RWPE1 (cell line): ENCODE measurements at regions not wholly inside any gene's neighbourhood (a gene's known extent, or its start where the extent isn't known, plus 50 kb on each side); places are given as distances from the start of the nearest gene placed in this dataset.

Experiments used
- CTCF ChIA-PET: fragments of 350-600 bp; sonication (Branson Sonifier 250); formaldehyde crosslinking; extraction: SDS; loops from one replicate; lab custom pipeline; 2021; lab: Yijun Ruan, JAX
- POLR2A ChIA-PET: fragments of 400-600 bp; formaldehyde crosslinking; extraction: SDS; loops from one replicate; lab custom pipeline; 2020; ENCODE audit warnings: antibody characterized with exemption; ENCODE audit not compliant: low non-redundant PET; lab: Yijun Ruan, JAX
- DNase-seq: peaks from one replicate; pipeline ENCODE4 v3.0.0; 2012; ENCODE audit warnings: low spot score
- H3K27ac ChIP-seq: fragments of 450-650 bp; 2 replicates; pipeline ENCODE4 v1.5.1; 2017
- TF ChIP-seq, protein P1 (sequence below): fragments of 450-650 bp; conservative IDR thresholded peaks from 2 replicates; pipeline ENCODE4 v1.5.1; 2017; ENCODE audit warnings: low read depth, mild to moderate bottlenecking

DNA sequence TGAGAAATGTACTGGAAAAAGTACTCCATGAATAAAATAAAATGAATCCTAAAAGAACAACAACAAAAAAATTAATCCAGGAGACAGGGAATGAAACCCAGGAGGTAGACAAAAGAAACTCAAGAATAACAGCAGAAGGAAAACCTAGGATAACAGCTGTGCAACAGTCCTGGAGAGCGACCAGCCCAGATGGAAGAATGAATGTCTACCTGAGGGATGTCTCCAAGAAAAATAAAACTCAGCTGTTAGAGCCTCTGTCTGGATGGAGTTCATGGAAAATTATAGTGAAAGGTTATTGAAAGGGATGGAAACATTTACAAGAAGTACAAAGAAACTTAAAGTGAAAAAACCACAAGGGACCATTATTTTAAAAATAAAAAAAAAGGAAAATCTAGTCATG is 135.8 kb upstream of the CA10 start:
- ChIA-PET POLR2A (no interaction called here), CTCF (interaction anchor here (0.7 kb wide), 1 partner anchor 1916 kb away, joined by 8 read pairs; no protein-coding TSS in a partner anchor)
- TF ChIP-seq, protein P1, sequence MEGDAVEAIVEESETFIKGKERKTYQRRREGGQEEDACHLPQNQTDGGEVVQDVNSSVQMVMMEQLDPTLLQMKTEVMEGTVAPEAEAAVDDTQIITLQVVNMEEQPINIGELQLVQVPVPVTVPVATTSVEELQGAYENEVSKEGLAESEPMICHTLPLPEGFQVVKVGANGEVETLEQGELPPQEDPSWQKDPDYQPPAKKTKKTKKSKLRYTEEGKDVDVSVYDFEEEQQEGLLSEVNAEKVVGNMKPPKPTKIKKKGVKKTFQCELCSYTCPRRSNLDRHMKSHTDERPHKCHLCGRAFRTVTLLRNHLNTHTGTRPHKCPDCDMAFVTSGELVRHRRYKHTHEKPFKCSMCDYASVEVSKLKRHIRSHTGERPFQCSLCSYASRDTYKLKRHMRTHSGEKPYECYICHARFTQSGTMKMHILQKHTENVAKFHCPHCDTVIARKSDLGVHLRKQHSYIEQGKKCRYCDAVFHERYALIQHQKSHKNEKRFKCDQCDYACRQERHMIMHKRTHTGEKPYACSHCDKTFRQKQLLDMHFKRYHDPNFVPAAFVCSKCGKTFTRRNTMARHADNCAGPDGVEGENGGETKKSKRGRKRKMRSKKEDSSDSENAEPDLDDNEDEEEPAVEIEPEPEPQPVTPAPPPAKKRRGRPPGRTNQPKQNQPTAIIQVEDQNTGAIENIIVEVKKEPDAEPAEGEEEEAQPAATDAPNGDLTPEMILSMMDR = no peak
- no peak overlapping the region for H3K27ac ChIP-seq
- DNase-seq = no peak

DNA sequence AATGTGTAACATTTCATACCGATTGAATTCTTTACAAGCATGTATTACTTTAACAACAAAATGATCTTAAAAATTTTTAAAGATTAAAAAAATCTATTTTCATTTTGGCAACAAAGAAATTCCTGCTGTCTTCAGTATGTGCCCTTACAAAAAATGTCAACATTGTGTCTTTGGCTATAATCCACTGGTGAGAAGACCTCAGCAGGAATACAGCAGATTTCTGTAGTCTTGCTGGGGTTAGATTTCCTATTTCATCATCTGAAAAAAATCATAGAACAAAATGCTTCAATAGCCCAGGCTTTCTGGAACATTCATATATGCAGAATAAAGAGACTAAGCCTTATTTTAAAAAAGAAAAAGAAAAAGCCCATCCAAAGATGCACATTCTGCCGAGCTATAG is 129.1 kb upstream of the CA10 start:
- no peak for DNase-seq
- ChIA-PET CTCF (no interaction called here), POLR2A (no interaction called here)
- TF ChIP-seq, protein P1 = no peak
- H3K27ac ChIP-seq = no peak overlapping the region

DNA sequence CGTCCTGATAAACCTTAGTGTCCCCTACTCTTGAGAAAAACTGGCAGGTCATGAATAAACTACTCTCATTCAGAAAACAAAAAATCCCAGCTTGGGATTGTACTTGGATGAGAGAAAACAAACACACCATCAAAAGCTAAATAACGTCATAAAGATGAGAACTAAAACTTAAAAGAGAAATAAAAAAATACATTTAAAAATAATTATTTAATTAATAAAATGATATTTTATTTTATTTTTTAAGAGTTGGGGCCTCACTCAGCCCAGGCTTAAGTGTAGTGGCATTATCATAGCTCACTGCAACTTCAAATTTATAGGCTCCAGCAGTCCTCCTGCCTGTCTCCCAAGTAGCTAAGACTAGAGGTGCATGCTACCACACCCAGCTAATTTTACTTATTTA is 125.4 kb upstream of the CA10 start:
- TF ChIP-seq, protein P1 = no peak
- CTCF ChIA-PET = no interaction called here
- POLR2A ChIA-PET = no interaction called here
- no peak overlapping the region for H3K27ac ChIP-seq
- DNase-seq = no peak

GRCh38 chr17:52276381-52277008 is 118.0 kb upstream of the CA10 start:
- ChIA-PET CTCF (no interaction called here), POLR2A (no interaction called here)
- DNase-seq = no peak
- TF ChIP-seq, protein P1 = no peak
- no peak overlapping the region for H3K27ac ChIP-seq

DNA sequence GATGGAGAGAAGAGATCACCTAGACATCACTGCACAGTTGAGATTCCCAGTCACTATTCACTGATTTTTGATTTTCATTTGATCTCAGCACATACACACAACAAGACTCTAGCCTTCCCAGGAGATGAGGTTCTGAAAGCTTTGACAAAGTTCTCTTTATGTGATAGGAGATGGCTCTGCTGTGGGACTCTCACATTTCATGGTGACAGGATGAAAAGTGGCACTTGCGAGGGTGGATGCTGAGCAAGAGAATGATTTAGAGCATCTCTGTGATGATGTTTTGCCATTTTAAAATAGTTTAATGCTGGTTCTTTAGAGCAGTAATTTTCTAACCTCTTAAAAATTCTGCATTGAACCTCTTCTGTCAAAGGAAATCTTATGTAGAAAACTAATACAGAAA is 113.3 kb upstream of the CA10 start:
- CTCF ChIA-PET = no interaction called here
- TF ChIP-seq, protein P1 = no peak
- POLR2A ChIA-PET = no interaction called here

GRCh38 chr17:52255347-52255746 is 96.8 kb upstream of the CA10 start:
- no peak for DNase-seq
- ChIA-PET POLR2A (no interaction called here), CTCF (no interaction called here)
- H3K27ac ChIP-seq = no peak overlapping the region
- TF ChIP-seq, protein P1 = no peak

More for the DNA sequence above, 113.3 kb upstream of the CA10 start:
- no peak overlapping the region for H3K27ac ChIP-seq
- DNase-seq = no peak
